Fibroblast of lung (primary cell): ENCODE measurements at regions not wholly inside any gene's neighbourhood (a gene's known extent, or its start where the extent isn't known, plus 50 kb on each side); places are given as distances from the start of the nearest gene placed in this dataset.

Experiments
- DNase-seq, 2 donors: peaks; one replicate each; pipeline versions ENCODE4 v3.0.0 to v3.0.0-alpha.2; 2010; ENCODE audit warnings: low read depth in 2 of 2
- H2AFZ ChIP-seq: 2 replicates; pipeline ENCODE4 v1.5.1; 2012; ENCODE audit warnings: low read length, control low read depth, inconsistent platforms
- H3K27ac ChIP-seq: 2 replicates; pipeline ENCODE4 v1.5.1; 2011; ENCODE audit warnings: low read length, control low read depth; ENCODE audit not compliant: insufficient read depth
- H3K27me3 ChIP-seq: 2 replicates; pipeline ENCODE4 v1.5.1; 2011; ENCODE audit warnings: mild to moderate bottlenecking, low read length; ENCODE audit not compliant: control insufficient read depth, insufficient read depth
- H3K36me3 ChIP-seq: 2 replicates; pipeline ENCODE4 v1.5.1; 2011; ENCODE audit warnings: low read length; ENCODE audit not compliant: control insufficient read depth, insufficient read depth
- H3K4me1 ChIP-seq: 2 replicates; pipeline ENCODE4 v1.5.1; 2011; ENCODE audit warnings: low read length; ENCODE audit not compliant: control insufficient read depth, insufficient read depth; ENCODE audit errors: extremely low read depth
- H3K4me2 ChIP-seq: 2 replicates; pipeline ENCODE4 v1.5.1; 2011; ENCODE audit warnings: low read length, control low read depth; ENCODE audit not compliant: insufficient read depth; ENCODE audit errors: extremely low read depth
- H3K4me3 ChIP-seq, 4 experiments: fragments of 200-600 bp in 1 of 4; sonication (generic) in 1 of 4; replicated peaks in 1 of 4; 2 replicates each; pipeline ENCODE4 v1.5.1; 2011 to 2016; ENCODE audit warnings: low read length in 4 of 4, low read depth in 3 of 4, mild to moderate bottlenecking in 3 of 4, control low read depth in 2 of 4, inconsistent platforms in 1 of 4, mixed read lengths in 1 of 4; ENCODE audit not compliant: insufficient read depth in 1 of 4; ENCODE audit errors: control extremely low read depth in 1 of 4
- H3K79me2 ChIP-seq: 2 replicates; pipeline ENCODE4 v1.5.1; 2012; ENCODE audit warnings: mild to moderate bottlenecking, low read length, inconsistent platforms; ENCODE audit not compliant: control insufficient read depth, insufficient read depth
- H3K9ac ChIP-seq: 2 replicates; pipeline ENCODE4 v1.5.1; 2011; ENCODE audit warnings: mild to moderate bottlenecking, low read length, control low read depth; ENCODE audit not compliant: insufficient read depth
- H3K9me3 ChIP-seq: 2 replicates; pipeline ENCODE4 v1.5.1; 2012; ENCODE audit warnings: low read depth, low read length; ENCODE audit not compliant: control insufficient read depth, insufficient read depth
- H4K20me1 ChIP-seq: 2 replicates; pipeline ENCODE4 v1.5.1; 2011; ENCODE audit warnings: low read length; ENCODE audit not compliant: control insufficient read depth, insufficient read depth; ENCODE audit errors: extremely low read depth
- EZH2 ChIP-seq: IDR thresholded peaks from 2 replicates; pipeline ENCODE4 v1.5.1; 2012; ENCODE audit warnings: low read length, control low read depth, mild to moderate bottlenecking; ENCODE audit errors: missing control alignments
- TF ChIP-seq, protein P1 (sequence below), 2 donors: IDR thresholded peaks in 1 of 2; conservative IDR thresholded peaks in 1 of 2; 1 replicate in 1 of 2; 2 replicates in 1 of 2; pipeline ENCODE4 v1.5.1; 2011 to 2012; ENCODE audit warnings: low read length in 2 of 2, control low read depth in 1 of 2, inconsistent platforms in 1 of 2, low read depth in 1 of 2, mild to moderate bottlenecking in 1 of 2

GRCh38 chr10:9243941-9244411, 1189.5 kb downstream of the GATA3 start:
- Histone ChIP-seq H3K27ac (no peak overlapping the region), H3K4me3 (no peak overlapping the region), H3K36me3 (no peaks in the 10 kb centered on the region), H2AFZ (no peak overlapping the region), H3K4me2 (no peak overlapping the region), H3K4me1 (no peaks in the 10 kb centered on the region), H4K20me1 (no peaks in the 10 kb centered on the region), H3K27me3 (no peaks in the 10 kb centered on the region), H3K9ac (no peak overlapping the region), H3K9me3 (no peaks in the 10 kb centered on the region), H3K79me2 (no peaks in the 10 kb centered on the region)
- DNase-seq: peak in 1 of 2 donors; percentile 11
- no peak for TF ChIP-seq EZH2
- TF ChIP-seq, protein P1, sequence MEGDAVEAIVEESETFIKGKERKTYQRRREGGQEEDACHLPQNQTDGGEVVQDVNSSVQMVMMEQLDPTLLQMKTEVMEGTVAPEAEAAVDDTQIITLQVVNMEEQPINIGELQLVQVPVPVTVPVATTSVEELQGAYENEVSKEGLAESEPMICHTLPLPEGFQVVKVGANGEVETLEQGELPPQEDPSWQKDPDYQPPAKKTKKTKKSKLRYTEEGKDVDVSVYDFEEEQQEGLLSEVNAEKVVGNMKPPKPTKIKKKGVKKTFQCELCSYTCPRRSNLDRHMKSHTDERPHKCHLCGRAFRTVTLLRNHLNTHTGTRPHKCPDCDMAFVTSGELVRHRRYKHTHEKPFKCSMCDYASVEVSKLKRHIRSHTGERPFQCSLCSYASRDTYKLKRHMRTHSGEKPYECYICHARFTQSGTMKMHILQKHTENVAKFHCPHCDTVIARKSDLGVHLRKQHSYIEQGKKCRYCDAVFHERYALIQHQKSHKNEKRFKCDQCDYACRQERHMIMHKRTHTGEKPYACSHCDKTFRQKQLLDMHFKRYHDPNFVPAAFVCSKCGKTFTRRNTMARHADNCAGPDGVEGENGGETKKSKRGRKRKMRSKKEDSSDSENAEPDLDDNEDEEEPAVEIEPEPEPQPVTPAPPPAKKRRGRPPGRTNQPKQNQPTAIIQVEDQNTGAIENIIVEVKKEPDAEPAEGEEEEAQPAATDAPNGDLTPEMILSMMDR (conservative IDR thresholded peaks at IDR 0.05 in 1 of 2, IDR thresholded peaks at IDR 0.05 in 1 of 2; ENCODE audit: low read depth in 1 of 2, low read length in 2 of 2): no peak

DNA sequence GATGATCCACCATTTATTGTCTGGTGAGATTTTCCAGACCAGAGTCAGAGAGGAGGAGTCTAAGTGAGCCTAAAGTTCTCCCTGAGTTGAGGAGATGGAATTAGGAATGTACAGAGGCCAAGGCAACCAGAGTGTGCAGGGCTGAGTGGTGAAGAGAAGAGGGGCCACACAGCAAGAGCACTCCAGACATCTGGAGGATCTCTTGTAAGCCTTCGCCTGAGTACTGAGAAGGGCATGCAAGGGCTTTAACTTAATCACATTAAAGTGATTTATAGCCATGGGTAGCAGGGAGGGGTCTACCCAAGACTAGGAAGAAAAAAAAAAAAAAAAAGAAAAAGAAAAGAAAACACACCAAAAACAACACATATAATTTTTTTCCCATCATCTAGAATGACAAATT, 1190.4 kb downstream of the GATA3 start:
- H3K27me3 ChIP-seq: no peaks in the 10 kb centered on the region
- no peak overlapping the region for H3K9ac ChIP-seq
- no peaks in the 10 kb centered on the region for H3K36me3 ChIP-seq
- H4K20me1 ChIP-seq: no peaks in the 10 kb centered on the region
- no peak for DNase-seq
- no peaks in the 10 kb centered on the region for H3K79me2 ChIP-seq
- no peak overlapping the region for H3K4me3 ChIP-seq
- H3K27ac ChIP-seq: no peak overlapping the region
- no peak for TF ChIP-seq EZH2
- TF ChIP-seq, protein P1 (conservative IDR thresholded peaks at IDR 0.05 in 1 of 2, IDR thresholded peaks at IDR 0.05 in 1 of 2; ENCODE audit: low read depth in 1 of 2, low read length in 2 of 2): no peak
- no peaks in the 10 kb centered on the region for H3K9me3 ChIP-seq
- H3K4me1 ChIP-seq: no peaks in the 10 kb centered on the region
- no peak overlapping the region for H2AFZ ChIP-seq
- no peak overlapping the region for H3K4me2 ChIP-seq

DNA sequence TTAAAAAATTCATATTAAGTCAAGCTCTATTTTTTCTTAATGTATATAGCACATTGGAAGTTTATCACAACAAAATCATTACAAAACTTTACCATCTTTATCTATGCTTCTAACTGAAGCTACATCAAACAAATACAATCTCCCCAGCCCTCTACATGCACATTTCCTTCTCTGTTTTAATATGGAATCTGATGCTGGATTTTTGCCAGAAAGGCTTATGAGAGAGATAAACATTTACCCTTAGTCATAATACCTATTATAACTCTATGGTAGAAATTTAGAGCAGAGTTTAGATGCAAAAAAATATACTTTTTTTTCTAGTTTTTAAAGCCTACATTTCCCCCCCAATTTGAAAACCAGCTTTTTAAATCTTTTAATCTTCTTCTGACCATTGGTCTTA, 1198.6 kb downstream of the GATA3 start:
- H3K4me1 ChIP-seq: peaks cover 9% of the 10 kb centered on the region
- DNase-seq: peak; percentile 48 to 73
- H3K36me3 ChIP-seq: no peaks in the 10 kb centered on the region
- no peaks in the 10 kb centered on the region for H3K9me3 ChIP-seq
- H3K27me3 ChIP-seq: no peaks in the 10 kb centered on the region
- H3K4me2 ChIP-seq: peak overlapping the region; percentile 5
- no peak overlapping the region for H2AFZ ChIP-seq
- H3K27ac ChIP-seq: no peak overlapping the region
- no peak overlapping the region for H3K4me3 ChIP-seq
- no peak overlapping the region for H3K9ac ChIP-seq
- no peaks in the 10 kb centered on the region for H4K20me1 ChIP-seq
- no peaks in the 10 kb centered on the region for H3K79me2 ChIP-seq
- no peak for TF ChIP-seq EZH2
- TF ChIP-seq, protein P1 (conservative IDR thresholded peaks at IDR 0.05 in 1 of 2, IDR thresholded peaks at IDR 0.05 in 1 of 2; ENCODE audit: low read depth in 1 of 2, low read length in 2 of 2): no peak
